GM23338 (cell line): ENCODE measurements at regions not wholly inside any gene's neighbourhood (a gene's known extent, or its start where the extent isn't known, plus 50 kb on each side); places are given as distances from the start of the nearest gene placed in this dataset.

ENCODE experiments used
- ATAC-seq: fragments of 200-7000 bp; cut with Tn5 transposase; 3 replicates; pipeline ENCODE4 v1.9.1; 2020
- DNase-seq: peaks from one replicate; pipeline ENCODE4 v3.0.0-alpha.2; 2015; ENCODE audit warnings: low spot score
- H2AFZ ChIP-seq: fragments of 200-600 bp; sonication (generic); 2 replicates; pipeline ENCODE4 v1.8.0; 2016; ENCODE audit warnings: antibody characterized with exemption, mild to moderate bottlenecking, moderate library complexity
- H3F3A ChIP-seq: fragments of 200-600 bp; sonication (generic); replicated peaks from 2 replicates; pipeline ENCODE4 v1.8.0; 2017; ENCODE audit warnings: antibody characterized with exemption, mixed run types, low read depth
- H3K27ac ChIP-seq: fragments of 200-600 bp; sonication (generic); 2 replicates; pipeline ENCODE4 v1.6.1; 2016; ENCODE audit warnings: low read depth
- H3K27me3 ChIP-seq: fragments of 200-600 bp; sonication (generic); 2 replicates; pipeline ENCODE4 v1.8.0; 2016; ENCODE audit warnings: mild to moderate bottlenecking, mixed run types, moderate library complexity; ENCODE audit not compliant: insufficient read depth
- H3K36me3 ChIP-seq: fragments of 200-600 bp; sonication (generic); 2 replicates; pipeline ENCODE4 v1.8.0; 2016; ENCODE audit warnings: mild to moderate bottlenecking; ENCODE audit not compliant: insufficient read depth
- H3K4me1 ChIP-seq: fragments of 200-600 bp; sonication (generic); 2 replicates; pipeline ENCODE4 v1.8.0; 2016; ENCODE audit warnings: mild to moderate bottlenecking, moderate library complexity; ENCODE audit not compliant: insufficient read depth
- H3K4me2 ChIP-seq: fragments of 200-600 bp; sonication (generic); 2 replicates; pipeline ENCODE4 v1.7.1; 2017; ENCODE audit warnings: mixed run types
- H3K4me3 ChIP-seq: fragments of 200-600 bp; sonication (generic); 2 replicates; pipeline ENCODE4 v1.6.1; 2016; ENCODE audit warnings: mixed run types
- H3K79me2 ChIP-seq: fragments of 200-600 bp; sonication (generic); replicated peaks from 2 replicates; pipeline ENCODE4 v1.8.0; 2017; ENCODE audit warnings: mild to moderate bottlenecking; ENCODE audit not compliant: insufficient read depth
- H3K9me2 ChIP-seq: fragments of 200-600 bp; sonication (generic); 2 replicates; pipeline ENCODE4 v1.8.0; 2017; ENCODE audit not compliant: insufficient read depth
- H4K20me1 ChIP-seq: fragments of 200-600 bp; sonication (generic); replicated peaks from 2 replicates; pipeline ENCODE4 v1.8.0; 2017; ENCODE audit warnings: mild to moderate bottlenecking; ENCODE audit not compliant: insufficient read depth
- H3K27ac Mint-ChIP-seq: 2 replicates; pipeline ENCODE4 v1.8.0; 2020; ENCODE audit warnings: inconsistent platforms, mild to moderate bottlenecking, moderate library complexity, mixed read lengths
- H3K27me3 Mint-ChIP-seq: 3 replicates; pipeline ENCODE4 v1.8.0; 2022; ENCODE audit warnings: low read depth, mild to moderate bottlenecking, moderate library complexity, mixed read lengths, inconsistent platforms; ENCODE audit not compliant: insufficient read depth, poor library complexity
- H3K36me3 Mint-ChIP-seq: 3 replicates; pipeline ENCODE4 v1.8.0; 2021; ENCODE audit warnings: low read depth, mild to moderate bottlenecking, inconsistent platforms, moderate library complexity, mixed read lengths
- H3K4me1 Mint-ChIP-seq: 3 replicates; pipeline ENCODE4 v1.8.0; 2020; ENCODE audit warnings: mild to moderate bottlenecking, inconsistent platforms, mixed read lengths
- H3K4me3 Mint-ChIP-seq: 3 replicates; pipeline ENCODE4 v1.8.0; 2021; ENCODE audit warnings: moderate library complexity, mild to moderate bottlenecking, inconsistent platforms, mixed read lengths
- H3K9me3 Mint-ChIP-seq: 3 replicates; pipeline ENCODE4 v1.8.0; 2020; ENCODE audit warnings: moderate library complexity, mild to moderate bottlenecking, inconsistent platforms, mixed read lengths
- CREB1 ChIP-seq: fragments of 250-450 bp; sonication (Bioruptor Pico); IDR thresholded peaks from 2 replicates; pipeline ENCODE4 v1.5.0; 2020; ENCODE audit warnings: low read depth, mild to moderate bottlenecking, moderate library complexity
- EZH2 ChIP-seq: fragments of 200-600 bp; sonication (generic); IDR thresholded peaks from one replicate; pipeline ENCODE4 v1.8.0; 2017; ENCODE audit warnings: antibody characterized with exemption, mild to moderate bottlenecking, low read depth; ENCODE audit not compliant: unreplicated experiment
- EZH2phosphoT487 ChIP-seq: fragments of 200-600 bp; sonication (generic); IDR thresholded peaks from one replicate; pipeline ENCODE4 v1.8.1; 2018; ENCODE audit warnings: antibody characterized with exemption; ENCODE audit not compliant: unreplicated experiment
- JUNB ChIP-seq: IDR thresholded peaks from one replicate; pipeline ENCODE4 v1.6.1; 2016; ENCODE audit warnings: antibody characterized with exemption; ENCODE audit not compliant: unreplicated experiment
- NANOG ChIP-seq: IDR thresholded peaks from 2 replicates; pipeline ENCODE4 v1.6.1; 2016; ENCODE audit warnings: antibody characterized with exemption, borderline replicate concordance
- POLR2AphosphoS5 ChIP-seq: IDR thresholded peaks from 2 replicates; pipeline ENCODE4 v1.6.1; 2016; ENCODE audit warnings: antibody characterized with exemption, low read depth
- STAT1 ChIP-seq: IDR thresholded peaks from one replicate; pipeline ENCODE4 v1.6.1; 2016; ENCODE audit warnings: antibody characterized with exemption; ENCODE audit not compliant: unreplicated experiment
- ZNF114 ChIP-seq: fragments of 250-450 bp; sonication (Bioruptor Pico); IDR thresholded peaks from 2 replicates; pipeline ENCODE4 v1.5.0; 2020; ENCODE audit warnings: mild to moderate bottlenecking, moderate library complexity
- ZNF331 ChIP-seq: fragments of 250-450 bp; sonication (Bioruptor Pico); IDR thresholded peaks from 2 replicates; pipeline ENCODE4 v1.5.0; 2020; ENCODE audit warnings: low read depth, mild to moderate bottlenecking, moderate library complexity
- TF ChIP-seq, protein P1 (sequence below): fragments of 250-450 bp; sonication (Bioruptor Pico); IDR thresholded peaks from 2 replicates; pipeline ENCODE4 v1.5.0; 2020; ENCODE audit warnings: mild to moderate bottlenecking, moderate library complexity
- TF ChIP-seq, protein P2 (sequence below): IDR thresholded peaks from one replicate; pipeline ENCODE4 v1.6.1; 2018; ENCODE audit warnings: antibody characterized with exemption; ENCODE audit not compliant: unreplicated experiment
- TF ChIP-seq, protein P3 (sequence below), 2 experiments: fragments of 200-600 bp in 1 of 2; sonication (generic) in 1 of 2; conservative IDR thresholded peaks; 2 replicates each; pipeline versions ENCODE4 v1.5.1 to v1.6.1; 2016 to 2017; ENCODE audit warnings: antibody characterized with exemption in 2 of 2, low read depth in 2 of 2, mild to moderate bottlenecking in 2 of 2, moderate library complexity in 1 of 2
- TF ChIP-seq, protein P4 (sequence below): IDR thresholded peaks from 2 replicates; pipeline ENCODE4 v1.6.1; 2016; ENCODE audit warnings: antibody characterized with exemption

DNA sequence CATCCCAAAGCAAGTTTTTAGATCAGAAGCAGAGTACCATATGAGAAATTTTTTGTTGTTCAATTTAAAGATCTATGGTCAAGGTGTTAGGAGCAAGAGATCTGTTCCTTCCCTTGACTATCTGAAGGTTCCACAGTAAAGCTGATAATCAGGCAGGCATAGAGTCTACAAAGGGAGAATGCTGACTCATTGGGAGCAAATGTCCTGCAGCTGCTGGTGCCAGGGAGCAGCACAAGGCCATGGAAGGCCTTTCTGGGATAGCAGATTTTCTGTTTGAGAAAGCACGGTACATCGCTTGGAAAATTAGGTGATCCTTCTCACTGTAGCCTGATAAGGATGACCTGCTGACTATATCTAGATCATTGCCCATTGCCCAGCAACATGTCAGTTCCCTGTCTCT is 210.1 kb upstream of the C1orf87 start:
- peaks cover 6% of the 10 kb centered on the region; the same call in 1 of the 2 replicates for H3K9me2 ChIP-seq
- no peak for DNase-seq
- Mint-ChIP-seq H3K9me3 (no peaks in the 10 kb centered on the region; the same call in 2 of the 3 replicates), H3K27ac (no peak overlapping the region), H3K27me3 (peaks cover 4% of the 10 kb centered on the region), H3K4me3 (no peak overlapping the region), H3K36me3 (no peaks in the 10 kb centered on the region), H3K4me1 (peaks cover 6% of the 10 kb centered on the region; the same call in 2 of the 3 replicates)
- H3K4me1 ChIP-seq, result no peaks in the 10 kb centered on the region
- ATAC-seq, result no peak
- TF ChIP-seq EZH2 (no peak), ZNF331 (CRISPR knock-in tag) (no peak), CREB1 (CRISPR knock-in tag) (no peak), NANOG (no peak), ZNF114 (CRISPR knock-in tag) (no peak), EZH2phosphoT487 (no peak), POLR2AphosphoS5 (no peak), STAT1 (no peak), JUNB (no peak)
- TF ChIP-seq, protein P1, sequence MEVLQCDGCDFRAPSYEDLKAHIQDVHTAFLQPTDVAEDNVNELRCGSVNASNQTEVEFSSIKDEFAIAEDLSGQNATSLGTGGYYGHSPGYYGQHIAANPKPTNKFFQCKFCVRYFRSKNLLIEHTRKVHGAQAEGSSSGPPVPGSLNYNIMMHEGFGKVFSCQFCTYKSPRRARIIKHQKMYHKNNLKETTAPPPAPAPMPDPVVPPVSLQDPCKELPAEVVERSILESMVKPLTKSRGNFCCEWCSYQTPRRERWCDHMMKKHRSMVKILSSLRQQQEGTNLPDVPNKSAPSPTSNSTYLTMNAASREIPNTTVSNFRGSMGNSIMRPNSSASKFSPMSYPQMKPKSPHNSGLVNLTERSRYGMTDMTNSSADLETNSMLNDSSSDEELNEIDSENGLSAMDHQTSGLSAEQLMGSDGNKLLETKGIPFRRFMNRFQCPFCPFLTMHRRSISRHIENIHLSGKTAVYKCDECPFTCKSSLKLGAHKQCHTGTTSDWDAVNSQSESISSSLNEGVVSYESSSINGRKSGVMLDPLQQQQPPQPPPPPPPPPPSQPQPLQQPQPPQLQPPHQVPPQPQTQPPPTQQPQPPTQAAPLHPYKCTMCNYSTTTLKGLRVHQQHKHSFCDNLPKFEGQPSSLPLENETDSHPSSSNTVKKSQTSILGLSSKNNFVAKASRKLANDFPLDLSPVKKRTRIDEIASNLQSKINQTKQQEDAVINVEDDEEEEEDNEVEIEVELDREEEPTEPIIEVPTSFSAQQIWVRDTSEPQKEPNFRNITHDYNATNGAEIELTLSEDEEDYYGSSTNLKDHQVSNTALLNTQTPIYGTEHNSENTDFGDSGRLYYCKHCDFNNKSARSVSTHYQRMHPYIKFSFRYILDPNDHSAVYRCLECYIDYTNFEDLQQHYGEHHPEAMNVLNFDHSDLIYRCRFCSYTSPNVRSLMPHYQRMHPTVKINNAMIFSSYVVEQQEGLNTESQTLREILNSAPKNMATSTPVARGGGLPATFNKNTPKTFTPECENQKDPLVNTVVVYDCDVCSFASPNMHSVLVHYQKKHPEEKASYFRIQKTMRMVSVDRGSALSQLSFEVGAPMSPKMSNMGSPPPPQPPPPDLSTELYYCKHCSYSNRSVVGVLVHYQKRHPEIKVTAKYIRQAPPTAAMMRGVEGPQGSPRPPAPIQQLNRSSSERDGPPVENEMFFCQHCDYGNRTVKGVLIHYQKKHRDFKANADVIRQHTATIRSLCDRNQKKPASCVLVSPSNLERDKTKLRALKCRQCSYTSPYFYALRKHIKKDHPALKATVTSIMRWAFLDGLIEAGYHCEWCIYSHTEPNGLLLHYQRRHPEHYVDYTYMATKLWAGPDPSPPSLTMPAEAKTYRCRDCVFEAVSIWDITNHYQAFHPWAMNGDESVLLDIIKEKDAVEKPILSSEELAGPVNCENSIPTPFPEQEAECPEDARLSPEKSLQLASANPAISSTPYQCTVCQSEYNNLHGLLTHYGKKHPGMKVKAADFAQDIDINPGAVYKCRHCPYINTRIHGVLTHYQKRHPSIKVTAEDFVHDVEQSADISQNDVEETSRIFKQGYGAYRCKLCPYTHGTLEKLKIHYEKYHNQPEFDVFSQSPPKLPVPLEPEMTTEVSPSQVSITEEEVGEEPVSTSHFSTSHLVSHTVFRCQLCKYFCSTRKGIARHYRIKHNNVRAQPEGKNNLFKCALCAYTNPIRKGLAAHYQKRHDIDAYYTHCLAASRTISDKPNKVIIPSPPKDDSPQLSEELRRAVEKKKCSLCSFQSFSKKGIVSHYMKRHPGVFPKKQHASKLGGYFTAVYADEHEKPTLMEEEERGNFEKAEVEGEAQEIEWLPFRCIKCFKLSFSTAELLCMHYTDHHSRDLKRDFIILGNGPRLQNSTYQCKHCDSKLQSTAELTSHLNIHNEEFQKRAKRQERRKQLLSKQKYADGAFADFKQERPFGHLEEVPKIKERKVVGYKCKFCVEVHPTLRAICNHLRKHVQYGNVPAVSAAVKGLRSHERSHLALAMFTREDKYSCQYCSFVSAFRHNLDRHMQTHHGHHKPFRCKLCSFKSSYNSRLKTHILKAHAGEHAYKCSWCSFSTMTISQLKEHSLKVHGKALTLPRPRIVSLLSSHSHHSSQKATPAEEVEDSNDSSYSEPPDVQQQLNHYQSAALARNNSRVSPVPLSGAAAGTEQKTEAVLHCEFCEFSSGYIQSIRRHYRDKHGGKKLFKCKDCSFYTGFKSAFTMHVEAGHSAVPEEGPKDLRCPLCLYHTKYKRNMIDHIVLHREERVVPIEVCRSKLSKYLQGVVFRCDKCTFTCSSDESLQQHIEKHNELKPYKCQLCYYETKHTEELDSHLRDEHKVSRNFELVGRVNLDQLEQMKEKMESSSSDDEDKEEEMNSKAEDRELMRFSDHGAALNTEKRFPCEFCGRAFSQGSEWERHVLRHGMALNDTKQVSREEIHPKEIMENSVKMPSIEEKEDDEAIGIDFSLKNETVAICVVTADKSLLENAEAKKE (CRISPR knock-in tag), result no peak
- TF ChIP-seq, protein P2, sequence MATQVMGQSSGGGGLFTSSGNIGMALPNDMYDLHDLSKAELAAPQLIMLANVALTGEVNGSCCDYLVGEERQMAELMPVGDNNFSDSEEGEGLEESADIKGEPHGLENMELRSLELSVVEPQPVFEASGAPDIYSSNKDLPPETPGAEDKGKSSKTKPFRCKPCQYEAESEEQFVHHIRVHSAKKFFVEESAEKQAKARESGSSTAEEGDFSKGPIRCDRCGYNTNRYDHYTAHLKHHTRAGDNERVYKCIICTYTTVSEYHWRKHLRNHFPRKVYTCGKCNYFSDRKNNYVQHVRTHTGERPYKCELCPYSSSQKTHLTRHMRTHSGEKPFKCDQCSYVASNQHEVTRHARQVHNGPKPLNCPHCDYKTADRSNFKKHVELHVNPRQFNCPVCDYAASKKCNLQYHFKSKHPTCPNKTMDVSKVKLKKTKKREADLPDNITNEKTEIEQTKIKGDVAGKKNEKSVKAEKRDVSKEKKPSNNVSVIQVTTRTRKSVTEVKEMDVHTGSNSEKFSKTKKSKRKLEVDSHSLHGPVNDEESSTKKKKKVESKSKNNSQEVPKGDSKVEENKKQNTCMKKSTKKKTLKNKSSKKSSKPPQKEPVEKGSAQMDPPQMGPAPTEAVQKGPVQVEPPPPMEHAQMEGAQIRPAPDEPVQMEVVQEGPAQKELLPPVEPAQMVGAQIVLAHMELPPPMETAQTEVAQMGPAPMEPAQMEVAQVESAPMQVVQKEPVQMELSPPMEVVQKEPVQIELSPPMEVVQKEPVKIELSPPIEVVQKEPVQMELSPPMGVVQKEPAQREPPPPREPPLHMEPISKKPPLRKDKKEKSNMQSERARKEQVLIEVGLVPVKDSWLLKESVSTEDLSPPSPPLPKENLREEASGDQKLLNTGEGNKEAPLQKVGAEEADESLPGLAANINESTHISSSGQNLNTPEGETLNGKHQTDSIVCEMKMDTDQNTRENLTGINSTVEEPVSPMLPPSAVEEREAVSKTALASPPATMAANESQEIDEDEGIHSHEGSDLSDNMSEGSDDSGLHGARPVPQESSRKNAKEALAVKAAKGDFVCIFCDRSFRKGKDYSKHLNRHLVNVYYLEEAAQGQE, result no peak
- TF ChIP-seq, protein P3, sequence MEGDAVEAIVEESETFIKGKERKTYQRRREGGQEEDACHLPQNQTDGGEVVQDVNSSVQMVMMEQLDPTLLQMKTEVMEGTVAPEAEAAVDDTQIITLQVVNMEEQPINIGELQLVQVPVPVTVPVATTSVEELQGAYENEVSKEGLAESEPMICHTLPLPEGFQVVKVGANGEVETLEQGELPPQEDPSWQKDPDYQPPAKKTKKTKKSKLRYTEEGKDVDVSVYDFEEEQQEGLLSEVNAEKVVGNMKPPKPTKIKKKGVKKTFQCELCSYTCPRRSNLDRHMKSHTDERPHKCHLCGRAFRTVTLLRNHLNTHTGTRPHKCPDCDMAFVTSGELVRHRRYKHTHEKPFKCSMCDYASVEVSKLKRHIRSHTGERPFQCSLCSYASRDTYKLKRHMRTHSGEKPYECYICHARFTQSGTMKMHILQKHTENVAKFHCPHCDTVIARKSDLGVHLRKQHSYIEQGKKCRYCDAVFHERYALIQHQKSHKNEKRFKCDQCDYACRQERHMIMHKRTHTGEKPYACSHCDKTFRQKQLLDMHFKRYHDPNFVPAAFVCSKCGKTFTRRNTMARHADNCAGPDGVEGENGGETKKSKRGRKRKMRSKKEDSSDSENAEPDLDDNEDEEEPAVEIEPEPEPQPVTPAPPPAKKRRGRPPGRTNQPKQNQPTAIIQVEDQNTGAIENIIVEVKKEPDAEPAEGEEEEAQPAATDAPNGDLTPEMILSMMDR (conservative IDR thresholded peaks at IDR 0.05; ENCODE audit: low read depth in 2 of 2), result no peak
- TF ChIP-seq, protein P4, sequence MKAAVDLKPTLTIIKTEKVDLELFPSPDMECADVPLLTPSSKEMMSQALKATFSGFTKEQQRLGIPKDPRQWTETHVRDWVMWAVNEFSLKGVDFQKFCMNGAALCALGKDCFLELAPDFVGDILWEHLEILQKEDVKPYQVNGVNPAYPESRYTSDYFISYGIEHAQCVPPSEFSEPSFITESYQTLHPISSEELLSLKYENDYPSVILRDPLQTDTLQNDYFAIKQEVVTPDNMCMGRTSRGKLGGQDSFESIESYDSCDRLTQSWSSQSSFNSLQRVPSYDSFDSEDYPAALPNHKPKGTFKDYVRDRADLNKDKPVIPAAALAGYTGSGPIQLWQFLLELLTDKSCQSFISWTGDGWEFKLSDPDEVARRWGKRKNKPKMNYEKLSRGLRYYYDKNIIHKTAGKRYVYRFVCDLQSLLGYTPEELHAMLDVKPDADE, result no peak
- H3K4me3 ChIP-seq, result no peak overlapping the region
- no peak overlapping the region for H3K27ac ChIP-seq
- no peaks in the 10 kb centered on the region for H3F3A ChIP-seq
- H3K4me2 ChIP-seq, result no peak overlapping the region
- H3K27me3 ChIP-seq, result no peaks in the 10 kb centered on the region
- no peaks in the 10 kb centered on the region for H4K20me1 ChIP-seq
- H3K79me2 ChIP-seq, result no peaks in the 10 kb centered on the region
- no peak overlapping the region for H2AFZ ChIP-seq
- no peaks in the 10 kb centered on the region for H3K36me3 ChIP-seq
